Smooth muscle cell (in vitro differentiated cells): ENCODE measurements at regions not wholly inside any gene's neighbourhood (a gene's known extent, or its start where the extent isn't known, plus 50 kb on each side); places are given as distances from the start of the nearest gene placed in this dataset.
"Not testable (repeated sequence)": the region's sequence is repeated elsewhere in the genome, so short reads cannot be mapped to it uniquely, and the experiment has no call there.

Experiments
- DNase-seq: peaks from one replicate; lab custom pipeline; 2025; ENCODE audit not compliant: unreplicated experiment; lab: John Stamatoyannopoulos, UW
- H2AFZ ChIP-seq: fragments of 200-600 bp; sonication (generic); 2 replicates; pipeline ENCODE4 v1.6.0; 2016; ENCODE audit warnings: antibody characterized with exemption, low read depth, mild to moderate bottlenecking
- H3F3A ChIP-seq: fragments of 200-600 bp; sonication (generic); 2 replicates; pipeline ENCODE4 v1.6.0; 2017; ENCODE audit warnings: antibody characterized with exemption, low read depth
- H3K27ac ChIP-seq: fragments of 200-600 bp; sonication (generic); 2 replicates; pipeline ENCODE4 v1.5.1; 2016; ENCODE audit warnings: low read depth, mild to moderate bottlenecking
- H3K27me3 ChIP-seq: fragments of 200-600 bp; sonication (generic); 2 replicates; pipeline ENCODE4 v1.6.1; 2016; ENCODE audit warnings: low read depth, mild to moderate bottlenecking
- H3K36me3 ChIP-seq: fragments of 200-600 bp; sonication (generic); 2 replicates; pipeline ENCODE4 v1.5.1; 2016; ENCODE audit warnings: low read depth
- H3K4me1 ChIP-seq: fragments of 200-600 bp; sonication (generic); 2 replicates; pipeline ENCODE4 v1.5.1; 2016; ENCODE audit warnings: low read depth
- H3K4me2 ChIP-seq: fragments of 200-600 bp; sonication (generic); 2 replicates; pipeline ENCODE4 v1.6.0; 2016; ENCODE audit warnings: mild to moderate bottlenecking
- H3K4me3 ChIP-seq: fragments of 200-600 bp; sonication (generic); 2 replicates; pipeline ENCODE4 v1.5.1; 2016; ENCODE audit warnings: mild to moderate bottlenecking
- H3K79me2 ChIP-seq: fragments of 200-600 bp; sonication (generic); 2 replicates; pipeline ENCODE4 v1.6.0; 2016; ENCODE audit warnings: low read depth, mild to moderate bottlenecking
- H3K9ac ChIP-seq: fragments of 200-600 bp; sonication (generic); 2 replicates; pipeline ENCODE4 v1.6.0; 2016; ENCODE audit warnings: low read depth
- H3K9me3 ChIP-seq: fragments of 200-600 bp; sonication (generic); replicated peaks from 2 replicates; pipeline ENCODE4 v1.5.1; 2016; ENCODE audit warnings: low read depth
- H4K20me1 ChIP-seq: fragments of 200-600 bp; sonication (generic); 2 replicates; pipeline ENCODE4 v1.6.0; 2016; ENCODE audit warnings: low read depth
- WGBS: methylation state at CpG from one replicate; pipeline ENCODE4 v1.1.7; 2016; ENCODE audit warnings: low lambda C conversion rate; 5-methylcytosine and 5-hydroxymethylcytosine counted together
- TF ChIP-seq, protein P1 (sequence below): fragments of 200-600 bp; sonication (generic); IDR thresholded peaks from 2 replicates; pipeline ENCODE4 v1.5.1; 2017; ENCODE audit warnings: borderline replicate concordance, mild to moderate bottlenecking, antibody characterized with exemption; ENCODE audit not compliant: insufficient read depth, poor library complexity, severe bottlenecking

DNA sequence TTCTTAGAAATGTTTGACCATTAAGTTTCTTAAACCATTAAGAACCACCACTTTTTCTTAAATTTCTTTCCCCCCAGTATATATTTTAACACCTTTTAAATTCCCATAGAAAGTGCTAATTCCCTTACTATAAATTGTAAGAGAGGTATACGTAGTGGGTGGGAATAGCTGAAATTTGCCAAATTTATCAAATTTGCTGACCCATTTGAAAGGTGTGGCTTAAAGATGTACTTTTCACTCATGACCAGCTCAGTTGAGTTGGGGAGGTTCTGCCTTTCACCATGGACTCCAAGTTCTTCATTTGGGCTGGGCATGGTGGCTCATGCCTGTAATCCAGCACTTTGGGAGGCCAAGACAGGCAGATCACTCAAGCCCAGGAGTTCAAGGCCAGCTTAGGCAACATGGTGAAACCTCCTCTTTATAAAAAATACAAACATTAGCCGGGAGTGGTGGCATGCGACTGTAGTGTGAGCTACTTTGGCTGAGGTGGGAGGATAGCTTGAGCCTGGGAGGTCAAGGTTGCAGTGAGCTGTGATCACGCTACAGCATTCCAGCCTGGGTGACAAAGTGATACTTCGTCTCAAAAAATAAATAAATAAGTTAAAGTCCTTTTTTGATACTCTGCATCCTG is 133.2 kb downstream of the MRPL57 start:
- DNase-seq: no peak
- no peaks in the 10 kb centered on the region for H3K27me3 ChIP-seq
- no peaks in the 10 kb centered on the region for H3K79me2 ChIP-seq
- H3K9me3 ChIP-seq: no peaks in the 10 kb centered on the region
- H3K36me3 ChIP-seq: no peaks in the 10 kb centered on the region
- H4K20me1 ChIP-seq: no peaks in the 10 kb centered on the region
- H3K27ac ChIP-seq: no peak overlapping the region
- no peak overlapping the region for H2AFZ ChIP-seq
- H3F3A ChIP-seq: no peaks in the 10 kb centered on the region
- no peak overlapping the region for H3K4me3 ChIP-seq
- TF ChIP-seq, protein P1, sequence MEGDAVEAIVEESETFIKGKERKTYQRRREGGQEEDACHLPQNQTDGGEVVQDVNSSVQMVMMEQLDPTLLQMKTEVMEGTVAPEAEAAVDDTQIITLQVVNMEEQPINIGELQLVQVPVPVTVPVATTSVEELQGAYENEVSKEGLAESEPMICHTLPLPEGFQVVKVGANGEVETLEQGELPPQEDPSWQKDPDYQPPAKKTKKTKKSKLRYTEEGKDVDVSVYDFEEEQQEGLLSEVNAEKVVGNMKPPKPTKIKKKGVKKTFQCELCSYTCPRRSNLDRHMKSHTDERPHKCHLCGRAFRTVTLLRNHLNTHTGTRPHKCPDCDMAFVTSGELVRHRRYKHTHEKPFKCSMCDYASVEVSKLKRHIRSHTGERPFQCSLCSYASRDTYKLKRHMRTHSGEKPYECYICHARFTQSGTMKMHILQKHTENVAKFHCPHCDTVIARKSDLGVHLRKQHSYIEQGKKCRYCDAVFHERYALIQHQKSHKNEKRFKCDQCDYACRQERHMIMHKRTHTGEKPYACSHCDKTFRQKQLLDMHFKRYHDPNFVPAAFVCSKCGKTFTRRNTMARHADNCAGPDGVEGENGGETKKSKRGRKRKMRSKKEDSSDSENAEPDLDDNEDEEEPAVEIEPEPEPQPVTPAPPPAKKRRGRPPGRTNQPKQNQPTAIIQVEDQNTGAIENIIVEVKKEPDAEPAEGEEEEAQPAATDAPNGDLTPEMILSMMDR: no peak
- no peak overlapping the region for H3K9ac ChIP-seq
- no peaks in the 10 kb centered on the region for H3K4me1 ChIP-seq
- 97% methylated on average over 5 of the region's 5 CpGs for WGBS
- no peak overlapping the region for H3K4me2 ChIP-seq

DNA sequence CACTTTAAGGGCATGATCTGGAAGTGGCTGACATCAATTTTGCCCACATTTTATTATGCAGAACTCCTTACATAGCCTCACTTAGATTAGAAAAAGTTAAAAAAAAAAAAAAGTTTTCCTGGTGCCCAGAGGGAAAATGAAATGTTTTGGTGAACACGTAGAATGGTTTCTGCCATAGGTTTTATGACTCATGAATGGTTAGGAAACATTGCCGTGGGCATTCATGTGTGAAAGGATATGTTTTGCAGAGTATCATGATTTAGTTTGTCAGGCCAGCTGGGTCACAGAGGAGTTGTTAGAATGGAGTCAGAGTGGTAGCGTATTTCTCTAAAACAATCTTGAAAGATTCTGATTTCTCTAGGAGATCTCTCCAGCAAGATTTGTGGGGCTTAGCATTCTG is 133.8 kb downstream of the MRPL57 start:
- Histone ChIP-seq H3K4me2 (no peak overlapping the region), H3K27ac (no peak overlapping the region), H3K9ac (no peak overlapping the region), H3K79me2 (no peaks in the 10 kb centered on the region), H3K27me3 (no peaks in the 10 kb centered on the region), H3K4me1 (no peaks in the 10 kb centered on the region), H3K4me3 (no peak overlapping the region), H4K20me1 (no peaks in the 10 kb centered on the region), H2AFZ (no peak overlapping the region), H3K9me3 (no peaks in the 10 kb centered on the region), H3F3A (no peaks in the 10 kb centered on the region), H3K36me3 (no peaks in the 10 kb centered on the region)
- 84% methylated on average over 3 of the region's 3 CpGs for WGBS
- DNase-seq: no peak
- TF ChIP-seq, protein P1: no peak

DNA sequence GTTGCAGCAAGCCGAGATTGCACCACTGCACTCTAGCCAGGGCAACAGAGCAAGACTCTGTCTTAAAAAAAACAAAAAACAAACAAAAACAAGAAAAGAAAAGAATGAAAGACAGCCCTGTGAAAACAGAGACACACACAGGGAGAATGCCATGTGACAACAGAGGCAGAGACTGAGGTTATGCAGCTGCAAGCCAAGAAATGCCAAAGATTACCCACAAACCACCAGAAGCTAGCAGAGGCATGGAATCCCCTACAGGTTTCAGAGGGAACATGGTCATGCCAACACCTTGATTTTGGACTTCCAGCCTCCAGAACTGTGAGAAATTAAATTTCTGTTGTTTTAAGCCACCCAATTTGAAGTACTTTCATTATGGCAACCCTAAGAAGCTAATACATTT is 138.5 kb downstream of the MRPL57 start:
- not testable (repeated sequence) for H3K9me3 ChIP-seq, H4K20me1 ChIP-seq, H3K4me1 ChIP-seq, H3K27me3 ChIP-seq, H3K4me3 ChIP-seq, H3K4me2 ChIP-seq, H3K79me2 ChIP-seq, H3K27ac ChIP-seq, H3K9ac ChIP-seq, H2AFZ ChIP-seq, H3K36me3 ChIP-seq, DNase-seq, H3F3A ChIP-seq
- 94% methylated on average over 1 of the region's 1 CpG for WGBS

DNA sequence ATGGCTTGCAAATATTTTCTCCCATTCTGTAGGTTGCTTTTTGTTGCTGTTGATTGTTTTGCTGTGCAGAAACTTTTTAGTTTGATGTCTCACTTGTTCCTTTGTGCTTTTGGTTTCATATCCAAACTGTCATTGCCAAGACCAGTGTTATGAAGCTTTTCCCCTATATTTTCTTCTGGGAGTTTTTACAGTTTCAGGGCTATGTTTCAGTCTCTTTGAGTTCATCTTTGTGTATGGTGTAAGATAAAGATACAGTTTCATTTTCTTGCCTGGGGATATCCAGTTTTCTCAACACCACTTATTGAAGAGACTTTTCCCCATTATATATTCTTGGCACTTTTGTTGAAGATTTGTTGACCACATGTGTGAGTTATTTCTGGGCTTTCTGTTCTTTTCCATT is 139.9 kb downstream of the MRPL57 start:
- Histone ChIP-seq H3K27ac (no peak overlapping the region), H3K9me3 (no peaks in the 10 kb centered on the region), H3K4me3 (no peak overlapping the region), H3K27me3 (no peaks in the 10 kb centered on the region), H3K36me3 (no peaks in the 10 kb centered on the region), H3F3A (no peaks in the 10 kb centered on the region), H3K9ac (no peak overlapping the region), H4K20me1 (no peaks in the 10 kb centered on the region), H2AFZ (no peak overlapping the region), H3K4me2 (no peak overlapping the region), H3K79me2 (no peaks in the 10 kb centered on the region), H3K4me1 (no peaks in the 10 kb centered on the region)
- DNase-seq: no peak
- TF ChIP-seq, protein P1: no peak
